HCT116 (cell line): ENCODE measurements at regions not wholly inside any gene's neighbourhood (a gene's known extent, or its start where the extent isn't known, plus 50 kb on each side); places are given as distances from the start of the nearest gene placed in this dataset.

ENCODE experiments used
- CEBPB ChIP-seq: IDR thresholded peaks from 2 replicates; pipeline ENCODE4 v1.6.1; 2012; ENCODE audit warnings: low read depth
- CTCF ChIP-seq, 3 experiments: fragments of 200-600 bp in 1 of 3; sonication (generic) in 1 of 3; IDR thresholded peaks in 2 of 3; conservative IDR thresholded peaks in 1 of 3; 2 replicates each; pipeline ENCODE4 v1.5.1; 2012 to 2017; ENCODE audit warnings: low read depth in 2 of 3, low read length in 2 of 3, antibody characterized with exemption in 1 of 3, borderline replicate concordance in 1 of 3, control low read depth in 1 of 3, mild to moderate bottlenecking in 1 of 3, mixed read lengths in 1 of 3, mixed run types in 1 of 3, moderate library complexity in 1 of 3; ENCODE audit not compliant: insufficient read depth in 1 of 3
- EGR1 ChIP-seq: IDR thresholded peaks from 2 replicates; pipeline ENCODE4 v1.6.1; 2012; ENCODE audit warnings: low read depth
- EZH2phosphoT487 ChIP-seq: fragments of 200-600 bp; IDR thresholded peaks from 2 replicates; pipeline ENCODE4 v1.6.1; 2018; ENCODE audit warnings: antibody characterized with exemption, borderline replicate concordance
- POLR2A ChIP-seq: IDR thresholded peaks from 2 replicates; pipeline ENCODE4 v1.7.0; 2011; ENCODE audit warnings: borderline replicate concordance; ENCODE audit not compliant: insufficient read depth, insufficient read length; ENCODE audit errors: extremely low read depth
- POLR2AphosphoS5 ChIP-seq: IDR thresholded peaks from 2 replicates; pipeline ENCODE4 v1.6.1; 2011; ENCODE audit warnings: mild to moderate bottlenecking, low read depth, low read length, moderate library complexity
- REST ChIP-seq: IDR thresholded peaks from 2 replicates; pipeline ENCODE4 v1.6.1; 2012; ENCODE audit warnings: low read depth
- ZNF274 ChIP-seq: fragments of 200-500 bp; sonication (Bioruptor generic); IDR thresholded peaks from 2 replicates; pipeline ENCODE4 v1.6.1; 2014; ENCODE audit warnings: mild to moderate bottlenecking, low read depth, low read length, inconsistent platforms

- TF ChIP-seq POLR2A (no peak), ZNF274 (no peak), CTCF (IDR thresholded peaks at IDR 0.05 in 2 of 3, conservative IDR thresholded peaks at IDR 0.05 in 1 of 3; ENCODE audit: borderline replicate concordance in 1 of 3, insufficient read depth in 1 of 3, low read depth in 2 of 3, low read length in 2 of 3) (no peak), REST (no peak), EGR1 (no peak), POLR2AphosphoS5 (no peak), EZH2phosphoT487 (no peak), CEBPB (no peak)
These were observed 950.6 kb downstream of the CNTNAP5 start for GRCh38 chr2:124975648-124976047.
